ENCODE measurements at regions not wholly inside any gene's neighbourhood (a gene's known extent, or its start where the extent isn't known, plus 50 kb on each side); places are given as distances from the start of the nearest gene placed in this dataset.

GRCh38 chr1:192713921-192714320 lies 78.0 kb downstream of the RGS13 start (continued):
- no peak for TF ChIP-seq CLOCK (CRISPR knock-in tag; IDR thresholded peaks at IDR 0.05; ENCODE audit: borderline replicate concordance)
- TF ChIP-seq ATF6 (CRISPR knock-in tag; IDR thresholded peaks at IDR 0.05), result no peak
- TF ChIP-seq NCOA4 (IDR thresholded peaks at IDR 0.05; ENCODE audit: partially characterized antibody), result no peak

- in situ Hi-C loops (cut with MboI) (no loop called here), intact Hi-C loops (cut with micrococcal nuclease) (no loop called here)
- ChIA-PET POLR2A (interaction anchor here (0.6 kb wide), 1 partner anchor 28 kb away, joined by 3 read pairs; no protein-coding TSS in a partner anchor), CTCF (ENCODE audit: low intra/inter-chr PET ratio) (no interaction called here)
- Histone ChIP-seq H3K4me1 (replicated peaks in 1 of 2; ENCODE audit: control insufficient read depth in 2 of 2, insufficient read depth in 2 of 2, low read length in 2 of 2) (no peaks in the 10 kb centered on the region), H3K27me3 (ENCODE audit: control insufficient read depth in 2 of 2, insufficient read depth in 2 of 2, low read length in 2 of 2) (no peaks in the 10 kb centered on the region), H3K79me2 (ENCODE audit: control insufficient read depth, insufficient read depth, low read length) (no peaks in the 10 kb centered on the region), H3K4me2 (ENCODE audit: insufficient read depth, low read length) (no peak overlapping the region), H3K36me3 (ENCODE audit: control insufficient read depth, insufficient read depth, low read length) (no peaks in the 10 kb centered on the region), H3K9ac (ENCODE audit: insufficient read depth in 1 of 2, low read depth in 2 of 2, low read length in 2 of 2) (no peak overlapping the region), H3K27ac (ENCODE audit: extremely low read depth, low read depth, low read length) (no peak overlapping the region), H4K20me1 (replicated peaks; ENCODE audit: control insufficient read depth, insufficient read depth, low read length) (no peaks in the 10 kb centered on the region), H3K9me3 (replicated peaks; ENCODE audit: control insufficient read depth, insufficient read depth, low read depth, low read length) (no peaks in the 10 kb centered on the region), H3K9me1 (ENCODE audit: control insufficient read depth, insufficient read depth, low read length) (no peaks in the 10 kb centered on the region), H3K4me3 (no peak overlapping the region), H2AFZ (ENCODE audit: low read depth, low read length) (no peak overlapping the region)
- BruUV-seq (replicated peaks), result no TSS peak
- no peak for DNase-seq (ENCODE audit: extremely low read depth in 1 of 4, low spot score in 3 of 4)
- no peak for FAIRE-seq
- WGBS (ENCODE audit: insufficient coverage, low coverage, missing lambda C conversion rate), result 2% methylated on average over 4 of the region's 4 CpGs
- no peak for ATAC-seq
- TF ChIP-seq ZBTB26 (CRISPR knock-in tag; IDR thresholded peaks at IDR 0.05), result no peak
- no peak for TF ChIP-seq CBFA2T3 (IDR thresholded peaks at IDR 0.05)
- no peak for TF ChIP-seq SNIP1 (IDR thresholded peaks at IDR 0.05; ENCODE audit: low read depth)
- TF ChIP-seq NBN (IDR thresholded peaks at IDR 0.05; ENCODE audit: low read depth), result no peak
- no peak for TF ChIP-seq SRSF9 (IDR thresholded peaks at IDR 0.05; ENCODE audit: borderline replicate concordance, low read depth, low read length)
- TF ChIP-seq ZNF609 (CRISPR knock-in tag; IDR thresholded peaks at IDR 0.05; ENCODE audit: borderline replicate concordance), result no peak
- no peak for TF ChIP-seq NRF1 (conservative IDR thresholded peaks at IDR 0.05 in 1 of 2, IDR thresholded peaks at IDR 0.05 in 1 of 2)
- TF ChIP-seq ZNF444 (CRISPR knock-in tag; IDR thresholded peaks at IDR 0.05), result no peak
These were observed 84.2 kb upstream of the RGS2 start for GRCh38 chr1:192724670-192725069.

Data from K562 (cell line).